Erythroblast (primary cell): ENCODE measurements at regions not wholly inside any gene's neighbourhood (a gene's known extent, or its start where the extent isn't known, plus 50 kb on each side); places are given as distances from the start of the nearest gene placed in this dataset.

Experiments used
- GATA1 ChIP-seq: IDR thresholded peaks from 2 replicates; pipeline ENCODE4 v1.6.1; 2011; ENCODE audit warnings: low read depth, mild to moderate bottlenecking, control low read depth, low read length, moderate library complexity
- POLR2A ChIP-seq: IDR thresholded peaks from 2 replicates; pipeline ENCODE4 v1.6.1; 2011; ENCODE audit warnings: mild to moderate bottlenecking, low read length

DNA sequence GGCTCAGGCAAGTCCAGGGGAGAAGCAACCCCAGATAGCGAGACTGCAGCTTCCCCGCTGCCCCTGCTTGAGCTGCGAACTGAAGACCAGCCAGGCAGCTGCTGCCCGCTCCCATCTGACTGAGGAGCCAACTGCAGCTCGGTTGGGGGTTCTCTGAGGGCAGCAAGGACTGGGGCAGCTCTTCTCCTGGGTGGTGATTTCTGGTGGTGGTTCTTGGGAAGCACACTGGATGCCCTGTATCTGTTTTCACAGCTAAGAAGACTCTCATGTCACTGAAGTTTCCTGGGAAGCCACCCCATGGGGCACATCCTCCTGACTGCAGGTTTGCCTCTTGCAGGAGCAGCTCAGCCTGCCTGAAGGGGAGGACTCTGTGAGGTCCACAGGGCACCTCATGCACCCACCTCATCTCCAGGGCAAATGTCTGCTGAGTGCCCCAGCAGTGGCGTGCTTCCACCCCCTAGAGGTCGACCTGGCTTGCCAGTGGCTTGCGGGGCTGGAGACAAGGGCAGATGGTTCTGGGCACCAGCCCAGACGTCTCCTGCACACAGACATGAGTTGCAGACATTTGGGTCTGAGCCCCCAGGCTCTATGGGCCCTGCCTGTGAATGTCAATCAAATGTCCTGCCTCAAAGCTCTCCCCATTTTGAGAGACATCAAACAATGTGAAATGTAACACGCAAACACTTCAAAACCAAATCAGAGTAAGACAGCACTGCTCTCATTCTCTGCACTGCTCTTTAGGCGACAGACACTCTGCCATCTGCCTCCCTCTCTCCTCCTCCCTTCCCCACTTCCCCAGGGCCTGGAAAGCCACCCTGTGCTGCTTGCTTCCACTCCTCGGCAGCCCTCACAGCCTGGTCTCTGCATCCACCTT is 800.9 kb downstream of the BRD1 start:
- TF ChIP-seq POLR2A, result no peak
- no peak for TF ChIP-seq GATA1
